Neural progenitor cell (in vitro differentiated cells): ENCODE measurements at regions not wholly inside any gene's neighbourhood (a gene's known extent, or its start where the extent isn't known, plus 50 kb on each side); places are given as distances from the start of the nearest gene placed in this dataset. TPM values are rescaled to one million over a fixed set of nuclear protein-coding genes. Genes with fewer than 3 reads are reported as not detected.

Experiments used
- DNase-seq: peaks from one replicate; pipeline ENCODE4 v3.0.0-alpha.2; 2016; ENCODE audit warnings: low spot score
- H2AFZ ChIP-seq: fragments of 200-600 bp; sonication (generic); replicated peaks from 2 replicates; pipeline ENCODE4 v1.6.1; 2016; ENCODE audit warnings: antibody characterized with exemption
- H3F3A ChIP-seq: fragments of 200-600 bp; sonication (generic); 2 replicates; pipeline ENCODE4 v1.6.1; 2016; ENCODE audit warnings: antibody characterized with exemption, low read depth
- H3K27ac ChIP-seq: fragments of 200-600 bp; sonication (generic); 2 replicates; pipeline ENCODE4 v1.5.1; 2016; ENCODE audit warnings: mild to moderate bottlenecking
- H3K27me3 ChIP-seq: fragments of 200-600 bp; sonication (generic); 2 replicates; pipeline ENCODE4 v1.6.1; 2016; ENCODE audit warnings: mild to moderate bottlenecking, moderate library complexity
- H3K36me3 ChIP-seq: fragments of 200-600 bp; sonication (generic); 2 replicates; pipeline ENCODE4 v1.5.1; 2016
- H3K4me1 ChIP-seq: fragments of 200-600 bp; sonication (generic); 2 replicates; pipeline ENCODE4 v1.6.1; 2016; ENCODE audit warnings: mixed run types
- H3K4me2 ChIP-seq: fragments of 200-600 bp; sonication (generic); 2 replicates; pipeline ENCODE4 v1.6.1; 2016
- H3K4me3 ChIP-seq: fragments of 200-600 bp; sonication (generic); 2 replicates; pipeline ENCODE4 v1.5.1; 2016
- H3K79me2 ChIP-seq: fragments of 200-600 bp; sonication (generic); 2 replicates; pipeline ENCODE4 v1.6.1; 2016; ENCODE audit warnings: low read depth
- H3K9ac ChIP-seq: fragments of 200-600 bp; sonication (generic); 2 replicates; pipeline ENCODE4 v1.6.1; 2016
- H3K9me3 ChIP-seq: fragments of 200-600 bp; sonication (generic); 2 replicates; pipeline ENCODE4 v1.5.1; 2016; ENCODE audit warnings: low read depth
- H4K20me1 ChIP-seq: fragments of 200-600 bp; sonication (generic); 2 replicates; pipeline ENCODE4 v1.6.1; 2016; ENCODE audit warnings: low read depth
- H3K27ac Mint-ChIP-seq: 3 replicates; pipeline ENCODE4 v1.8.0; 2021; ENCODE audit warnings: mixed read lengths
- H3K27me3 Mint-ChIP-seq: 2 replicates; pipeline ENCODE4 v1.8.0; 2022; ENCODE audit warnings: low read depth, mild to moderate bottlenecking, inconsistent platforms, moderate library complexity, mixed read lengths; ENCODE audit not compliant: insufficient read depth
- H3K36me3 Mint-ChIP-seq: 3 replicates; pipeline ENCODE4 v1.8.0; 2021; ENCODE audit warnings: mixed read lengths
- H3K4me1 Mint-ChIP-seq: 3 replicates; pipeline ENCODE4 v1.8.0; 2021; ENCODE audit warnings: mixed read lengths
- H3K4me3 Mint-ChIP-seq: 3 replicates; pipeline ENCODE4 v1.8.0; 2021; ENCODE audit warnings: mild to moderate bottlenecking, moderate library complexity, mixed read lengths
- H3K9me3 Mint-ChIP-seq: 3 replicates; pipeline ENCODE4 v1.8.0; 2020; ENCODE audit warnings: mixed read lengths
- CTCF ChIP-seq: fragments of 200-600 bp; sonication (generic); IDR thresholded peaks from 2 replicates; pipeline ENCODE4 v1.5.1; 2017; ENCODE audit warnings: antibody characterized with exemption, mild to moderate bottlenecking
- EZH2 ChIP-seq: fragments of 200-600 bp; sonication (generic); IDR thresholded peaks from 2 replicates; pipeline ENCODE4 v1.6.1; 2017; ENCODE audit warnings: antibody characterized with exemption, mild to moderate bottlenecking, moderate library complexity
- EZH2phosphoT487 ChIP-seq: fragments of 200-600 bp; sonication (generic); IDR thresholded peaks from 2 replicates; pipeline ENCODE4 v1.6.1; 2017; ENCODE audit warnings: antibody characterized with exemption
- microRNA-seq: library from miRNA; unstranded; fragments of <30 nt; microRNA quantifications from one replicate; pipeline ENCODE4, GENCODE V29; 2016

DNA sequence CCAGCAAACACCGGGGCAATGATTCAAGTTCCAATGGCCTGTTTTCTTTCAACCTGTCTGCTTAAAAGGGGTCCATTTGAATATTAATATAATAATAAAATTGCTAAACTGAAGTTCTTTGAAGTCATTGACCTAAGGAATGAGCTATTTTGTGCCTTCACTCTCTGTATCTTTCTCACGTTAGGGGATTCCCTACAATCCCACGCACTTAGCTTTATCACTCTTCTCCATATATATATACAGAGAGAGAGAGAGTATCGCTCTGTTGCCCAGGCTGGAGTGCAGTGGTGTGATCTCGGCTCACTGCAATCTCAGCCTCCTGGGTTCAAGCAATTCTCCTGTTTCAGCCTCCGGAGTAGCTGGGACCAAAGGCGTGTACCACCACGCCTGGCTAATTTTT, 83.9 kb upstream of the NWD2 start:
- Histone ChIP-seq H3K9ac (no peak overlapping the region), H3F3A (no peaks in the 10 kb centered on the region), H3K4me1 (no peaks in the 10 kb centered on the region), H2AFZ (no peak overlapping the region), H3K4me3 (no peak overlapping the region), H4K20me1 (no peaks in the 10 kb centered on the region), H3K27ac (no peak overlapping the region), H3K4me2 (no peak overlapping the region), H3K27me3 (no peaks in the 10 kb centered on the region), H3K9me3 (no peaks in the 10 kb centered on the region), H3K36me3 (no peaks in the 10 kb centered on the region), H3K79me2 (no peaks in the 10 kb centered on the region)
- Mint-ChIP-seq H3K36me3 (no peaks in the 10 kb centered on the region), H3K4me3 (no peak overlapping the region), H3K27me3 (peaks cover 5% of the 10 kb centered on the region), H3K27ac (no peak overlapping the region), H3K9me3 (no peaks in the 10 kb centered on the region), H3K4me1 (no peaks in the 10 kb centered on the region)
- TF ChIP-seq EZH2phosphoT487 (no peak), CTCF (no peak), EZH2 (no peak)
- DNase-seq: no peak

GRCh38 chr4:37165844-37166243, 78.7 kb upstream of the NWD2 start:
- H3K9me3 Mint-ChIP-seq: no peaks in the 10 kb centered on the region
- H3F3A ChIP-seq: no peaks in the 10 kb centered on the region
- no peak overlapping the region for H3K4me3 Mint-ChIP-seq

GRCh38 chr4:37169956-37170355, 74.6 kb upstream of the NWD2 start:
- Histone ChIP-seq H4K20me1 (no peaks in the 10 kb centered on the region), H3K27ac (no peak overlapping the region), H3K36me3 (no peaks in the 10 kb centered on the region), H3F3A (no peaks in the 10 kb centered on the region), H3K4me1 (no peaks in the 10 kb centered on the region), H3K4me3 (no peak overlapping the region), H3K79me2 (no peaks in the 10 kb centered on the region), H3K4me2 (no peak overlapping the region), H3K9me3 (no peaks in the 10 kb centered on the region), H2AFZ (no peak overlapping the region), H3K9ac (no peak overlapping the region), H3K27me3 (no peaks in the 10 kb centered on the region)
- H3K4me3 Mint-ChIP-seq: no peak overlapping the region
- H3K36me3 Mint-ChIP-seq: no peaks in the 10 kb centered on the region
- H3K9me3 Mint-ChIP-seq: no peaks in the 10 kb centered on the region
- TF ChIP-seq EZH2phosphoT487: no peak
- H3K27ac Mint-ChIP-seq: no peak overlapping the region
- peaks cover 4% of the 10 kb centered on the region for H3K27me3 Mint-ChIP-seq
- H3K4me1 Mint-ChIP-seq: no peaks in the 10 kb centered on the region
- no peak for DNase-seq

More at GRCh38 chr4:37165844-37166243, 78.7 kb upstream of the NWD2 start:
- no peaks in the 10 kb centered on the region for H4K20me1 ChIP-seq
- H3K36me3 ChIP-seq: no peaks in the 10 kb centered on the region
- no peaks in the 10 kb centered on the region for H3K79me2 ChIP-seq
- no peaks in the 10 kb centered on the region for H3K9me3 ChIP-seq
- TF ChIP-seq EZH2phosphoT487 (no peak), CTCF (no peak), EZH2 (no peak)
- H3K27me3 ChIP-seq: no peaks in the 10 kb centered on the region
- no peaks in the 10 kb centered on the region for H3K4me1 ChIP-seq
- H3K4me2 ChIP-seq: no peak overlapping the region
- no peak overlapping the region for H3K4me3 ChIP-seq
- Mint-ChIP-seq H3K27ac (no peak overlapping the region), H3K4me1 (no peaks in the 10 kb centered on the region), H3K36me3 (no peaks in the 10 kb centered on the region), H3K27me3 (peaks cover 2% of the 10 kb centered on the region)
- no peak overlapping the region for H3K27ac ChIP-seq
- no peak overlapping the region for H3K9ac ChIP-seq
- DNase-seq: no peak
- no peak overlapping the region for H2AFZ ChIP-seq

DNA sequence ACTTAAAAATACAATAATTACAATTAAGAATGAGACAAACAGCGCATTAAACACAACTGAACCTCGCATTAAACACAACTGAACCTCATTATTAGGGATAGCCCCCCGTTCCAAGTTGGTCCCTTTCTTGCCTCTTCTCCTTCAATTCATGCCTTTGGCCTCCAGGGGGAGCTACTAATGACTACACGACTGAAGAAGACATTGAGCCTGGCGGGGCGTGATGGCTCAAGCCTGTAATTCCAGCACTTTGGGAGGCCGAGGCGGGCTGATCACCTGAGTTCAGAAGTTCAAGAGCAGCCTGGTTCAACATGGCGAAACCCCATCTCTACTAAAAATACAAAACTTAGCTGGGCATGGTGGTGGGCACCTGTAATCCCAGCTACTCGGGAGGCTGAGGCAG, 56.4 kb upstream of the NWD2 start:
- Mint-ChIP-seq H3K9me3 (no peaks in the 10 kb centered on the region), H3K36me3 (no peaks in the 10 kb centered on the region), H3K27me3 (peaks cover 3% of the 10 kb centered on the region), H3K4me3 (no peak overlapping the region), H3K27ac (no peak overlapping the region), H3K4me1 (no peaks in the 10 kb centered on the region)
- peaks cover 3% of the 10 kb centered on the region for H3K4me1 ChIP-seq
- no peak overlapping the region for H3K4me2 ChIP-seq
- H3K4me3 ChIP-seq: no peak overlapping the region
- H2AFZ ChIP-seq: no peak overlapping the region
- no peak overlapping the region for H3K27ac ChIP-seq
- H4K20me1 ChIP-seq: no peaks in the 10 kb centered on the region
- H3K27me3 ChIP-seq: no peaks in the 10 kb centered on the region
- no peaks in the 10 kb centered on the region for H3K36me3 ChIP-seq
- no peaks in the 10 kb centered on the region for H3K79me2 ChIP-seq
- no peak overlapping the region for H3K9ac ChIP-seq
- peak; percentile 28 for DNase-seq
- no peaks in the 10 kb centered on the region for H3F3A ChIP-seq
- TF ChIP-seq CTCF (peak; percentile 53), EZH2 (no peak)
- H3K9me3 ChIP-seq: no peaks in the 10 kb centered on the region

Small RNAs in the stretch of these regions (microRNA-seq; reads per million reads assigned to microRNA genes)
- gene MIR1255B1: not detected
